HG02870 (cell line): ENCODE measurements at regions not wholly inside any gene's neighbourhood (a gene's known extent, or its start where the extent isn't known, plus 50 kb on each side); places are given as distances from the start of the nearest gene placed in this dataset.
A peak's percentile ranks its signal among the peaks of the same experiment; 100 is the strongest.
"Not testable (repeated sequence)": the region's sequence is repeated elsewhere in the genome, so short reads cannot be mapped to it uniquely, and the experiment has no call there.

Source experiments
- ATAC-seq: cut with Tn5 transposase; IDR thresholded peaks from one replicate; pipeline ENCODE4 v1.9.1; 2021; ENCODE audit warnings: mild to moderate bottlenecking, moderate library complexity; ENCODE audit not compliant: unreplicated experiment

GRCh38 chr7:17083392-17084165 is 201.8 kb upstream of the AGR3 start:
- no peak for ATAC-seq

- no peak for ATAC-seq
Observed at GRCh38 chr7:17084166-17084475, 202.3 kb upstream of the AGR3 start.

GRCh38 chr7:17085186-17085585 is 203.4 kb upstream of the AGR3 start:
- no peak for ATAC-seq

GRCh38 chr7:17086403-17086802 is 204.6 kb upstream of the AGR3 start:
- no peak for ATAC-seq

- ATAC-seq: no peak
Observed at GRCh38 chr7:17090751-17091150, 207.7 kb upstream of the AHR start.

GRCh38 chr7:17093461-17093860 is 205.0 kb upstream of the AHR start:
- ATAC-seq: no peak

- no peak for ATAC-seq
Observed at GRCh38 chr7:17094963-17095574, 203.4 kb upstream of the AHR start.

GRCh38 chr7:17095931-17096330 is 202.5 kb upstream of the AHR start:
- ATAC-seq: no peak

GRCh38 chr7:17097668-17098297 is 200.7 kb upstream of the AHR start:
- no peak for ATAC-seq

- ATAC-seq: no peak
Observed at GRCh38 chr7:17098515-17098914, 199.9 kb upstream of the AHR start.

- ATAC-seq: no peak
Observed at GRCh38 chr7:17099083-17099973, 199.1 kb upstream of the AHR start.

GRCh38 chr7:17099974-17100509 is 198.4 kb upstream of the AHR start:
- not testable (repeated sequence) for ATAC-seq

- ATAC-seq: no peak
Observed at GRCh38 chr7:17101207-17101696, 197.2 kb upstream of the AHR start.

GRCh38 chr7:17103170-17103569 is 195.3 kb upstream of the AHR start:
- no peak for ATAC-seq

- ATAC-seq: no peak
Observed at GRCh38 chr7:17103984-17104383, 194.5 kb upstream of the AHR start.

- ATAC-seq: no peak
Observed at GRCh38 chr7:17104419-17104818, 194.0 kb upstream of the AHR start.

GRCh38 chr7:17105701-17106100 is 192.8 kb upstream of the AHR start:
- ATAC-seq: no peak

- peak; percentile 47 for ATAC-seq
Observed at GRCh38 chr7:17108049-17108584, 190.3 kb upstream of the AHR start.

- no peak for ATAC-seq
Observed at GRCh38 chr7:17109020-17109419, 189.4 kb upstream of the AHR start.

- not testable (repeated sequence) for ATAC-seq
Observed at GRCh38 chr7:17113770-17114169, 184.7 kb upstream of the AHR start.

GRCh38 chr7:17118412-17118811 is 180.0 kb upstream of the AHR start:
- no peak for ATAC-seq
